ENCODE measurements at regions not wholly inside any gene's neighbourhood (a gene's known extent, or its start where the extent isn't known, plus 50 kb on each side); places are given as distances from the start of the nearest gene placed in this dataset.

- DNase-seq (ENCODE audit: low spot score), result no peak
- no peak for TF ChIP-seq CTCF (IDR thresholded peaks at IDR 0.05; ENCODE audit: extremely low read depth, missing control alignments)
Measured at GRCh38 chr7:114309729-114310128, 104.9 kb upstream of the FOXP2 start.

- no peak for DNase-seq (ENCODE audit: low spot score)
- no peak for TF ChIP-seq CTCF (IDR thresholded peaks at IDR 0.05; ENCODE audit: extremely low read depth, missing control alignments)
Measured at GRCh38 chr7:114303301-114303700, 111.3 kb upstream of the FOXP2 start.

- TF ChIP-seq CTCF (IDR thresholded peaks at IDR 0.05; ENCODE audit: extremely low read depth, missing control alignments), result no peak
- DNase-seq (ENCODE audit: low spot score), result no peak
Measured at GRCh38 chr7:114302858-114303257, 111.8 kb upstream of the FOXP2 start.

GRCh38 chr7:114298011-114298410 is 116.6 kb upstream of the FOXP2 start:
- DNase-seq (ENCODE audit: low spot score), result no peak
- no peak for TF ChIP-seq CTCF (IDR thresholded peaks at IDR 0.05; ENCODE audit: extremely low read depth, missing control alignments)

- no peak for DNase-seq (ENCODE audit: low spot score)
- no peak for TF ChIP-seq CTCF (IDR thresholded peaks at IDR 0.05; ENCODE audit: extremely low read depth, missing control alignments)
Measured at GRCh38 chr7:114297121-114297520, 117.5 kb upstream of the FOXP2 start.

GRCh38 chr7:114295522-114295921 is 119.1 kb upstream of the FOXP2 start:
- no peak for DNase-seq (ENCODE audit: low spot score)
- no peak for TF ChIP-seq CTCF (IDR thresholded peaks at IDR 0.05; ENCODE audit: extremely low read depth, missing control alignments)

- TF ChIP-seq CTCF (IDR thresholded peaks at IDR 0.05; ENCODE audit: extremely low read depth, missing control alignments), result no peak
- no peak for DNase-seq (ENCODE audit: low spot score)
Measured at GRCh38 chr7:114294036-114294435, 120.6 kb upstream of the FOXP2 start.
